ENCODE measurements at regions not wholly inside any gene's neighbourhood (a gene's known extent, or its start where the extent isn't known, plus 50 kb on each side); places are given as distances from the start of the nearest gene placed in this dataset.

DNA sequence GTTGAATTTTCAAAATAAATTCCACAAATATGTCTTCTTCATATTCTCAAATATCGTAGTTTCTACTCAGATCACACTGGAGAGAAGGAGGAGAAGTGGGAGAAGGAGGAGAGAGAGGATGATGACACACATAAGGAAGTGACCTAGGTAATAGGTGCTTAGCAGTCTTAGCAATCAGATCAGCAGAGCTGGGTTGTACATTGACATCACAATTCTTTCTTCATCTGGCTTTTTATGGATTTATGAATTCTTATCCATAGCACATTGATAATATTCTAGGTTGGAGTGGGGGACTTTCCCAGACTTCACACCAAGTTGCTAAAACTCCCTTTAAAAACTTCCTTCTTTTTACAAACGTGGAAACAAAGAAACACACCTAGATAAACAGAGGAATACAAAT is 86.9 kb downstream of the FGF9 start:
- DNase-seq: no peak
- intact Hi-C loops (cut with DNase I): no loop called here

DNA sequence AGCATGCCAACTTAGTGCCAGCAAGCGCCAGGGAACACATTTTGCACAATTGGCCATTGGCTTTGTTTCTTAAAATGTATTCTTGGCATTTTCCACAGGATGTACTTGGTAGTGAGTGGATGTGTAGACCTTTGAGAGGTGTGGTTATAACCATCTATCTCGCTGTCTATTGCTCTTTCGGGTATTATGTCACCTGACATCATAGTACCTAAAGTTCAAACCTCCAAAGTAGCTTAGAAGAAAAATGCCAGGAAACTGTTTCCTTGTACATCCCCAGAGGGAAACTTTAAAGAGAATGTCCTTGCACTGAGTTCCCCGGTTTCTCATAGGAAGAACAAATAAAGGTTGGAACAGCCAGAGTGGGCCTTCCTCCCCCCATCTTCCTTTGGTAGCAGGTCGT is 87.6 kb downstream of the FGF9 start:
- DNase-seq: no peak
- intact Hi-C loops (cut with DNase I): no loop called here

DNA sequence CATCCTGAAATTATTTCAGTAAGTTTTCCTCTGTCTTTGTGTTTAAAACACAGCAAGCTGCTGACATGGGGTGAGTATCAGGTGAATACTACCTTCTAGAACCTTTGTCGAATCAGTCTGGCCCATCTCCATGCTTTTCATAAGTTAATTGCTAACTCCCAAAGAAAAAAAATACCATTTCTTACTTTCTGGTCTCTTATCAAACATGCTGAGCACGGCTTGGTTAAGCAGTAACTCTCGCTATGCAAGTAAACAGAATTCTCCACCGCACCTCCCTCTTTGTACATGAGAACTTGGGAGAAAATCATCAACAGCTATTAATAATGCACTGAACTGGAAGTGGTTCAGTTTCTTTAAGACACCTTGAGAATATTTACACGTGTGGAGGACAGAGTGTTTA is 88.6 kb downstream of the FGF9 start:
- no peak for DNase-seq
- intact Hi-C loops (cut with DNase I): no loop called here

DNA sequence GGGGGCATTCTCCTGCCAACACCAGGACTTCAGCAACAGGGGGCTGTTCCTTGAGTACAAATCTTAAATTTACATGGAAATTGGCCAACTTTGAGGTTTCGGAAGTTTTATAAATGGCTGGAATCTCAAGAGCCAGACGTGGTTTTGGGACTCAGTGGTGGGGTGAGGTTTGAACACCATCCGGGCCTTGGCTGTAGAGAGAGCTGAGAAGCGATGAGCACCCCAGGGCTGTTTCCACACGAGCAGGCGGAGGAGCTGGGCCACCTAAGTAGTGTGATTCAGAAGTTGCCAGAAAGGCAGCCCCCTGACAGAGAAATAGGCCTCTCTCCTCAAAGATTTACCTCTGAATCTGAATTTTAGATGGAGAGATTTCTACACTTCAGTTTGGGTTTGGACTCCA is 89.0 kb downstream of the FGF9 start:
- no peak for DNase-seq
- intact Hi-C loops (cut with DNase I): no loop called here

DNA sequence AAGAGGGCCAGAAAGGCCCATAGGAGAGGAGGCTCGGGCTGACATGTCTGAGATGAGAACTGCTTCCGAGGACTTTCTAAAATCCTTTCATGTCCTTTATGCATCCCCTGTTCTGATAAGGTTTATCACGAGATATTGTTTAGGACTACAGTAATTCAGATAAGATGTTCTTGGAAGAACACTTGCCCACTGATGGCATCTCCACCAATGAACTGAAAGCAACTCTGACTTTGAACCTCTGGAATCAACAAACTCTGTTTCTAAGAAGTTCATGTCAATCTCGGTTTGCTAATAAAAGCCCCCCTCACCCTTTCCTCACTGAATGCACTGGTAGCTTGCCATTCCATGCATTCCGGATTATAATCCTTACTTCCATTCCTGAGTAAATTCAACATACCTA is 90.9 kb downstream of the FGF9 start:
- no peak for DNase-seq
- intact Hi-C loops (cut with DNase I): no loop called here

DNA sequence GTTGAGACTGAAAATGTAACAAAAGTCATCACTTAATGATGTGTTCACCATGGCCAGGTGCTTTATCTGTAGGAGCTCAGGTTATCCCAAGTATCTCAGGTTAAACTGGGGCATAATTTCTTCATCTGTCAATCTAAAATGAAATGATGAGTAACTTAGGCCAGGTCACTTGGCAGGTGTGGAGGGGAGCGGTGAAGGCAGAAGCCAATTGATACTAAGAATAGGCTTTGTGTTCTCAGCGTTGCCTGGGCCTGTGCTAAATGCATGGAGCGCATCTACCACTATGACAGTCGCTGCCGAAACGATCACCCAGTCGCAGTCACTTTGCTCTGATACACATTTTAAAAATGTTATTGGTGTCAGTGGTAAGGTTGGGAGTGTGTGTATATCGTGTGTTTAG is 91.6 kb downstream of the FGF9 start:
- no peak for DNase-seq
- intact Hi-C loops (cut with DNase I): no loop called here

DNA sequence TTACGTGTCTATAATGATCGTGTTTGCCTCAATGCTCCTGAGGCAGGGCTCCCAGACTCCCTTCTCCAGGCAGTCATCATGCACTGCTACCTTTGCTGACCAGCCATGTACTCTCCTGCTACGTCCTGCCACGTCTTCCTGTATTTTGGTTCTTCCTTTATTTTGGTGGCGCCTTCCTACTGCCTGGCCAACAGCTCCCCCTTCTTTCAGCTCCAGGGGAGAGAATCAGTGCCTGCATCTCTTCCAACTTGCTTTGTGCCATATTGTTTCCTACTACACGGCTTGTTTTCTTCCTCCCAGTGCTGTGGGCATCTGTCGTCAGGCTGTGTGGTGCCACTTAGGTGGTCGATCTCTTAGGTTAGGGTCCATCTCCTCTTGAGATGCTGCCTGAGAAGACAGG is 96.2 kb downstream of the FGF9 start:
- DNase-seq: no peak
- intact Hi-C loops (cut with DNase I): no loop called here

DNA sequence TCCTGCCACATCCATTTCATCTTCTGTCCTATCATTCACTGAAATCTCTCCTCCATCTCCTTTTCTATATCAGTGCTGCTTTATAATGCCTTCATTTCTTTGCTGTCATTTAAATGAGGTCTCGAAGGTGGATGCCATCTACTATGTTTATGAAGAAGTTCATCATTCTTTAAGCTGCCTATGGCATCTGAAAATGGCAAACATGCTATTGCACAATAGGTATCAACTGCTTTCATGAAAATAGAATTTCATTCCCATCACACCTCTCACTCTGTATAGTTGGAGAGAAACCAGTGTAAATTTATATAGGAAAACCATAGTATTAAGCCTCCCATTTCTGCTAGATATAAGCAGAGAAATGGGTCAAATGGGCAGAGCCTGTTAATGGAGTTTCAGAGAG is 100.2 kb downstream of the FGF9 start:
- intact Hi-C loops (cut with DNase I): no loop called here
- no peak for DNase-seq

DNA sequence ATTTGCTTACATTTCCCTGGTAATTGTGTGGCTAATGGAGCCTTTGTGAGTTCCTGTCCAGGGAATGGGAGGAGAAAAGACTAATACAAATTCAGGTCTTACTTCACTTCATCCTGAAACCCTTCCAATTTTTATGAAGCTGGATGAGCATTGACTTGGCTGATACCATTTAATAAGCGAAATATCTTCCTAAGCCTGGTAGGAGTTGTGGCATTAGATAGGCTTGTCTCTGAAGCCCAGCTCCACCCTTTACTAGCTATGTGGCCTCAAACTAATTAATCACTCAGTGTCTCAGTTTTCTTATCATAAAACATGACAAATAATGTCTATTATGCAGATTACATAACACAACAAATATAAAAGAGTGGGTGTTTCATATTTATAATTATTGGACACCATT is 106.3 kb downstream of the FGF9 start:
- DNase-seq: no peak
- intact Hi-C loops (cut with DNase I): no loop called here

DNA sequence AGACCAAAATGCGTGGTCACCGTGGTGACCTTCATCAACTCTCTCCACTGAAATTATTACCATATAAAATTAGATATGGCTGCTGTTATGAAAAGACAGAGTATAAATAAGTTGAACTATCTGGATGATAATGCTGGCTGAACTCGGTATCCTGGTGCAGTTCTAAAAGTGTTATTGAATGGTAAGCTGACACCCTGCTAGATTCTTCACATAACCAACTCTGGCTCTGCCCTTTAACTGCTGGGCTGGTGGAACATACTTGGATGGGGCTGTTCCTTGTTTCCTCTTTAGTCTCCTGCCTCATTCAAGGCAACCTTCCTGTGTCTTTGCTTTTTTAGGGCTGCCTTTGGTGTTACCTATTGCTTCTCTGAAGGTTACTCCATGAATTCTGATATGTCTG is 106.9 kb downstream of the FGF9 start:
- no peak for DNase-seq
- intact Hi-C loops (cut with DNase I): no loop called here

DNA sequence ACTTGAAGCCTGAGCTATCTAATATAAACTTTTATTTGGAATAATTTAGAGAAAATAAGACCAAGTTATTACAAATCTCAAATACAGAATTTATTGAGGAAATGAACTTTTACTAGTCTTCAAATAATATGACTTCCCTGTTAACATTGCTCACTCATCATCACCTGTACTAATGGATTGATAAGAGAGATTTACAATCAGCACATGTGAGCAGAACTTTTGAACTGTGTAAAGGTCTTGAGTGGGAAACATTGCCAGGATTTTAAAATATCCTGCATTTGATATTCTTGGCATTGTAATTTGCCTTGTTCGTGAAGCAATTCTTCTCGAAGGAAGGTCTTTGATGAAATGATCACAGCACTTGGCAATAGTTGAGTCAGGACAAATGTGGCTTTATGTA is 111.9 kb downstream of the FGF9 start:
- DNase-seq: no peak
- intact Hi-C loops (cut with DNase I): no loop called here

DNA sequence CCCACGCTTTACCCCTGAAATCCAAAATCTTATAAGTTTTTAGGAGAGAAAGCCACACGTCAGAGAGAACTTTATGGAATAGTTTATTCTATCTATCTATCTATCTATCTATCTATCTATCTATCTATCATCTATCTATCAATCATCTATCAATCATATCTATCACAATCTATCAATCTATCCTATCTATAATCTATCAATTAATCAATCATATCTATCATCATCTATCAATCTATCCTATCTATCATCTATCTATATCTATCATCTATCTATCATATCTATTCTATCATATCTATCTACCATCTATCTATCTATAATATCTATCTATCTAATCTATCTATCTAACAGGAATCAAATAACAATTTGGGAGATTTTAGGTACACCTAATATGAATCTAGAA is 115.1 kb downstream of the FGF9 start:
- DNase-seq: no peak

DNA sequence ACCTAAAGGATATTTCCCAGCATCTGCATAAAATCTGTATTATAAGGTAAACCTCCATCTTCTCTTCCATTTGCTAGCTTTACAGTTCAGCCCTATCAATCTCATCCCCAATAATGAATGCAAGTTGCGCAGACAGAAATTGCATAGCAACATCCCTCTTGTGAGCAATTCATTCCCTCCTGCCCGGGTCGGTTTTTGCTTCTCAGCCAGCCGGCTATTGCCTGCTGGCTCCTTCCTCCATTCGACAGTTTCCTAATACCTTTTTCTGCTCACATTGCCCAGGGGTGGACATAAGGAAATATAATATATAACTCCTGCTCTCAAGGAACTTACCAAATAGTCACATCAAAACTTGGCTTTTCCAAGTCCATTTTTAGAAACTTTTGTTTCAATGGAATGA is 125.2 kb downstream of the FGF9 start:
- intact Hi-C loops (cut with DNase I): no loop called here
- no peak for DNase-seq

More for the DNA sequence above, 115.1 kb downstream of the FGF9 start:
- intact Hi-C loops (cut with DNase I): no loop called here

DNA sequence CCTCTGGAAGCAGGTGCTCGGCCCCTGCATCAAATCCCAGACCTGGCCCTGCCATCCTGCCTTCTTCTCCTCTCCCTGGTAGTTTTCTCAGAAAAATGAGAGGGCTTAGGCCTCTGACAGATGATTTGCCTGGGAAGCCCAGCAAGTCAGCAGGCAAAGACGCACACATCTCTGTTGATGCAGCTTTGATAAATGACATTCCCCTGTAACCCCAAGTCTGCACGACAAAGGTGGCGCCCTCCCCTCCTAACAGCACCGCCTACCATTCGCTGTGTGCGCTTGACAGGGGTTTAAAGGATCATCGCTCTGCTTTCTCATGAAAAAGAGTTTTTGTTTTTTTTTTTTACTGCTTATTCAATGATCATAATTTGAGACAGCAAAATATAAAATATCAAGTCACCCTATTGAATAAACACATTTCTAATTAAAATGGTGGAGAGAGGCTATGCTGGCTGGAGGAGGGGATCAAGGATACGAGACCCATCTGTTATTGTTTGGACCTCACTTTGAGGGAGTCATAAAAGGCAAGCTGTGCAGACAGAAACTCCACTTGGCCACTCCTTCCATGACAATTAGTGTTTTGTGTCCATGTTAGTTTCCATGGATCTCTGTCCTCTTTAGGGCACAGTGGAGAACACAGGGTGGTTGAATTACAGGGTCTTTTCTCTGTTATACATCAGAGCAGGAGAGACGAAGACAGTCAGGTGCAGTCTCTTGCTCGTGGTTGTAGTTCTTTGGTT is 126.1 kb downstream of the FGF9 start:
- DNase-seq: no peak
- intact Hi-C loops (cut with DNase I): no loop called here

DNA sequence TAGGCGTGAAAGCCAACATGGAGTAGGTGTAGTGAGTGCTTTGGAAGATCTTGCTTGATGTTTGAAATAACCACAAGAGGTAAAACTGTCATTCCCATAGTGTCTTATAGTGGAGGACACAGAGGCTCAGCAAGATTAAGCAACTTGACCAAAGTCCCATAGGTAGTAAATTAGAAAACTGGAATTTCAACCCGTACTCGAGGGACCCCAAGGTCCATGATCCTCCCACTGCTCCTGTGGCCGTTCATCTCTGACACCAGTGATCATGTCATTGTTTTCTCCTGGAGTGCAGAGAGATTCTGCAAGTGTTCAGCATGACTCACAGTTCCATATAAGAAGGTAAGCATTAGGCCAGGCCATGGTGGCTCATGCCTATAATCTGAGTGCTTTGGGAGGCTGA is 126.9 kb downstream of the FGF9 start:
- intact Hi-C loops (cut with DNase I): no loop called here
- DNase-seq: no peak

DNA sequence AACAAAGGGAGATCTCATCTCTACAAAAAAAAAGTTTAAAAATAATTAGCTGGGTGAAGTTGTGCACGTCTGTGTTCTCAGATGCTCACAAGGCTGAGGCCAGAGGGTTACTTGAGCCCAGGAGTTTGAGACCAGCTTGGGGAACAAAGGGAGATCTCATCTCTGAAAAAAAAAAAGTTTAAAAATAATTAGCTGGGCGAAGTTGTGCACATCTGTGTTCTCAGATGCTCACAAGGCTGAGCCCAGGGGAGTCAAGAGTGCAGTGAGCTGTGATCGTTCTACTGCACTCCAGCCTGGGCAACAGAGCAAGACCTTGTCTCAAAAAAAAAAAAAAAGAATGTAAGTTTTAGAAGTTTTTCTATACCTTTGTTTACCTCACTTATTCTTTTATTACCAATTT is 127.3 kb downstream of the FGF9 start:
- DNase-seq: no peak
- intact Hi-C loops (cut with DNase I): no loop called here

DNA sequence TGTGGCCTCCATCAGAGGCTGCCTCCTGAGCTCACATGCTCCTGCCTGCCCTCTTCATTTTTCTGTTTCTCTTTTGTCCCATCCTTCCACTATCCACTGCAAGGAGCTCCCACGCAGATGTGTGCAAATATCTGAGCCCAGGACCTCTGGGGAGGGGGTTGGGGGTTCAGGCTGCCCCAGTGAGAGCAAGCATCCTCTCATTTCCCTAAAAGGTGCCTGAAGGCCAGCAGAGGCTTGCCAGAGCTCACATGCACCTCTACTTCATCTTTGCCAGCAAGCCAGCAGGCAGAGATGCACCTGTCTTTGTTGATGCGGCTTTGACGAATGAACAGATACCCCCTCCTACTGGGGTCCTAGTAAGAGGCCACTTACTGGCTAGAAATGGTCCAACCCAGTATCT is 128.8 kb downstream of the FGF9 start:
- intact Hi-C loops (cut with DNase I): no loop called here
- no peak for DNase-seq

DNA sequence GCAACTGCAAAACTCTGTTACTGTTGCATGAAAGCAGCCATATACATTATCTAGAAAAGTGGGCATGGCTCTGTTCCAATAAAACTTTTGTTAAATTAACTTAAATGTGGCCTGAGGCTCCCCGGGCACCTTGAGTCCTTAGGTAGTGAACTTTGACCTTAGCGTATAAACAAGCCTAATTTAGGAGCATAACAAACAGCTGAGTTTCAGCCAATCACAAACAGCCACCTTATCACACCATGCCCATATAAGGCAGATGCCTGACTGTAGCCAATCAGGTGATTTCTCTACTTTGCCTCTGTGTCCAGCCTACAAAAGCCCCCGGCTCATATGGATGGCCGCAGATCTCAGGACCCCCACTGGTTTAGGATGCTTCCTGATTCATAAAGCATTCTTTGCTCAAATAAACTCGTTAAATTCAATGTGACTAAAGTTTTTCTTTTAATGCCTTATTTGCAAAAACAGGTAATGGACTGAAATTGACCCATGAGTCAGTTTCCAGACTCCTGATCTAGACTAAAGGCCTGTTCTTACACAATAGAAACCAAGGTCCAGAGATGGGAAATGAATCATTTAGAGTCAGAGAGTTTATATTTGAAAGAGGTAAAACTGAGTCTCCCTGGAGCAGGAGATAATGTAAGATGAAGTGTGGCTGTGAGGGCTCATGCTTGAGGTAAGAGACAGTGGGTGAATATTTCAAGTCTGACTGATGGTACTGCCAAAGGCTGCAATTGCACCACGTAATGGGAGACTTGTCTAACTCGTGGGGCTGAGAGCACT is 130.2 kb downstream of the FGF9 start:
- no peak for DNase-seq

DNA sequence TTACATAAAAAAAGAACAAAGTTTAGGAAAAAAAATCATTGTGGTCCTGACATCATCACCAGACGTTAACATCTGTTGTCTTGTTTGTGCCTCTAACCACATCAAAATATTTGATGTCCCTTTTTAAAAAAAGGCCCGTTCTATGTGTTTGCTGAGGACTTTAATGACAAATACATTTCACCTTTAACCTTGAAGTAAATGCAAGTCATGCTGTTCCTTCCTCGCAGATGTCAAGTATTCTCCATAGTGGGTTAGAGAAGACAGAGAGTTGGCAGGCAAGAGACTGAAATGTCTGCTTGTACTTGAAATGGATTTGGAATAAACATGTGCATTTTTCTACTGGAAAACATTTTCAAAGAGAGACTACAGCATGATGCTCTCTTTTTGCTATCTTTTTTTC is 134.9 kb downstream of the FGF9 start:
- intact Hi-C loops (cut with DNase I): no loop called here
- DNase-seq: no peak

More for the DNA sequence above, 130.2 kb downstream of the FGF9 start:
- intact Hi-C loops (cut with DNase I): no loop called here

DNA sequence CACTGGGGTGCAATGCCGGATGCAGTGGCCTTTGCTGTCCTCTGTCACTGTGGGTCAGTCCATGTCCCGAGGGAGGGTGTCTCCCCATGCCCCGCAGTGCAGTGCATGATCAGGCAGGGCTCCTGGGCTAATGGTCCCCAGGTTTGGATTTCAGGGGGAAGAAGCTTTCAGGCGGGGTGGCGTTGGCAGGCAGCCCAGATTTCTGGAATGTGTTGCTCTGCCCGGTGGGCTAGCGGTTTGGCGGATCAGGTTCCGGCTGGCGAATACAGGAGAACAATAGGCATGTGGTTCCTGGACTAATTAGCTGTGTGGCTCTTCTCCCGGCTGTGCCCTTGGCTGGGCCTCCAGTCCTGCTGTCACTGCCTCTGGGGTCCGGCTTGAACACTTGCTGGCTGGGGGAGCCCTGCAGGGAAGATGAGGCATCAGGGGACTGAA is 141.3 kb downstream of the FGF9 start:
- intact Hi-C loops (cut with DNase I): no loop called here
- no peak for DNase-seq

DNA sequence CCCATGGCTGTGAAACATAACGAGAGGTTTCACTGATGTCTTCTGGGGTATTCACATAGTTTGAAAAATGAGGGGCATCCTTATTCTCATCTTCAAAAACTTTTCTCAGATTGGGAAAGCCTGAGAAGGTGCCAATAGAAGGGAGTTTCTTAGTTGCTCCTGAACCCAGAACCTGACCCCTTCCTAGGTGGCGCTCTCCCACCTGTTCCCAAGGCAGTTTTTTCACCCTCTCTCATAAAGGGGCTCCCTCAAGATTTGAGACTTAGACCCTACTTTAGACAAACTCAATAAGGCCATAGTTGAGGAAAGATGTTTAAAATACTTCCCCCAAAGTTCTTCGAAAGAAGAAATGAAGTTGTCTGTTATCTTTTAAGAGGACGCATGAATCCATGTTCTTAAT is 142.2 kb downstream of the FGF9 start:
- intact Hi-C loops (cut with DNase I): no loop called here
- DNase-seq: no peak

DNA sequence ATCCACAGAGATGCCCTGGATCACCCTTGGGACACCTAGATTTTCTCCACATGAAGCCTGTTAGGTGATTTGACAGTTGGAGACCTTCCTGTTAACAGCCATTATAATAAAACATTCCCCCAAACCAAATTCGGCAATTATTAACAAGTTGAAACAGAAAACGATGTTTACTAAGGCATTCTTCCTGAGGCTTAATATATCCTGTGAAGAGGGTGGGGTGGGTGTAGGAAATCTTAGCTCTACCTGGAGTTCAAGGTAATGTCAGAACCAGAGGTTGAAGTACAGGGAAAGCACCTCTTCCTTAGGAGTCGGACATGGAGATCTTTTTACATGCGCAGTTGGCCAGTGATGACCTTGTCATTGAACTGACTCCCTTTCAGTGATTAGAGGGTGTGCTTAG is 143.0 kb downstream of the FGF9 start:
- intact Hi-C loops (cut with DNase I): no loop called here
- no peak for DNase-seq

Data from posterior cingulate gyrus (tissue), 11 donors.